ENCODE measurements at regions not wholly inside any gene's neighbourhood (a gene's known extent, or its start where the extent isn't known, plus 50 kb on each side); places are given as distances from the start of the nearest gene placed in this dataset.

DNA sequence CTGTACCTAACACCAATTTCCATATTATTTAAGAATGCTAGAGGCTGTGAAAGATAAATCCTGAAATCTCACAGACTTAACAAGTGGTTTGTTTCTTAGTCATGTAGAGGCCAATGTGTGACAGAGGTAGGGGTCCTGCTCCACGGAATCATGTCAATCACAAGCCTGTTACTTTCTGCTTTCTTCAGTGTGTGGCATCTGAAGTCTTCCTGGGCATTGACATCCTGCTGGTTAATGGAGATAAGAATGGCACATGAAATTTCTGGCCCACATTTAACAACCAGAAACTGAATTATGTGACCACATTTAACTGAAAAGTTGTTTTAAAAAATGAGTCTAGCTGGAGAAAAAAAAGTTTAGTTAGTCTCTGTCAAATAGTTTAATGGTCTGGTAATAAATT, 68.3 kb upstream of the PLA2G4A start:
- CTCF ChIA-PET = no interaction called here

More for the DNA sequence above, 68.3 kb upstream of the PLA2G4A start:
- Histone ChIP-seq H2AK9ac (replicated peaks; ENCODE audit: low read depth, low read length, poor library complexity) (no peak overlapping the region), H3K4me2 (ENCODE audit: low read depth, low read length) (no peak overlapping the region), H3K27me3 (ENCODE audit: control insufficient read depth, insufficient read depth, low read length) (peaks cover 9% of the 10 kb centered on the region; the same call in 1 of the 2 replicates), H3K27ac (ENCODE audit: insufficient read depth, low read length) (no peak overlapping the region), H4K8ac (ENCODE audit: low read depth in 2 of 2, low read length in 2 of 2) (no peak overlapping the region), H2BK20ac (ENCODE audit: low read depth, low read length) (no peak overlapping the region), H3K36me3 (ENCODE audit: control insufficient read depth, insufficient read depth, low read length) (no peaks in the 10 kb centered on the region), H3K79me1 (ENCODE audit: low read depth in 1 of 2, low read length in 2 of 2) (no peaks in the 10 kb centered on the region), H3K4ac (ENCODE audit: low read depth, low read length) (no peak overlapping the region), H3K14ac (replicated peaks; ENCODE audit: low read depth, low read length) (no peak overlapping the region), H2BK120ac (ENCODE audit: low read depth, low read length) (no peak overlapping the region), H3K4me3 (ENCODE audit: insufficient read depth, low read depth, low read length) (no peak overlapping the region), H3K18ac (ENCODE audit: low read depth, low read length) (no peak overlapping the region), H3K23ac (ENCODE audit: low read depth, low read length) (no peak overlapping the region), H4K91ac (ENCODE audit: insufficient read depth, low read depth, low read length) (no peak overlapping the region), H2AFZ (replicated peaks; ENCODE audit: low read length, poor library complexity) (no peak overlapping the region), H2AK5ac (ENCODE audit: low read depth, low read length) (no peak overlapping the region), H3K56ac (ENCODE audit: extremely low read depth, insufficient read depth, low read length) (no peak overlapping the region), H3K9me1 (ENCODE audit: insufficient read depth, low read length) (no peaks in the 10 kb centered on the region), H2BK5ac (ENCODE audit: low read depth, low read length, poor library complexity, severe bottlenecking) (no peak overlapping the region), H3K4me1 (ENCODE audit: control insufficient read depth, insufficient read depth, low read length) (no peaks in the 10 kb centered on the region), H4K5ac (ENCODE audit: low read depth, low read length) (no peak overlapping the region), H3K9ac (ENCODE audit: low read depth, low read length) (no peak overlapping the region), H2BK15ac (ENCODE audit: low read depth, low read length) (no peak overlapping the region), H3K9me3 (ENCODE audit: control insufficient read depth, insufficient read depth, low read length) (no peaks in the 10 kb centered on the region), H4K20me1 (ENCODE audit: insufficient read depth, low read length) (no peaks in the 10 kb centered on the region; the same call in 1 of the 2 replicates)
- DNase-seq (no peak), ATAC-seq (ENCODE audit: low read depth) (no peak)
- dilution Hi-C loops (cut with HindIII; ENCODE audit: low sequenced_read_pairs, unreplicated experiment) = no loop called here
- no CpG with 5 or more reads among the region's 1 CpG for WGBS, 2 experiments (ENCODE audit: extremely low coverage in 2 of 2, insufficient read length in 1 of 2)
- intact Hi-C loops (cut with micrococcal nuclease) = no loop called here
- POLR2A ChIA-PET (ENCODE audit: unreplicated experiment) = no interaction called here
- in situ Hi-C loops (cut with MboI; ENCODE audit: low sequenced_read_pairs) = no loop called here
- no TSS peak for BruUV-seq (replicated peaks)
- TF ChIP-seq RAD21 (IDR thresholded peaks at IDR 0.05; ENCODE audit: low read length) = no peak
- TF ChIP-seq, protein P1, sequence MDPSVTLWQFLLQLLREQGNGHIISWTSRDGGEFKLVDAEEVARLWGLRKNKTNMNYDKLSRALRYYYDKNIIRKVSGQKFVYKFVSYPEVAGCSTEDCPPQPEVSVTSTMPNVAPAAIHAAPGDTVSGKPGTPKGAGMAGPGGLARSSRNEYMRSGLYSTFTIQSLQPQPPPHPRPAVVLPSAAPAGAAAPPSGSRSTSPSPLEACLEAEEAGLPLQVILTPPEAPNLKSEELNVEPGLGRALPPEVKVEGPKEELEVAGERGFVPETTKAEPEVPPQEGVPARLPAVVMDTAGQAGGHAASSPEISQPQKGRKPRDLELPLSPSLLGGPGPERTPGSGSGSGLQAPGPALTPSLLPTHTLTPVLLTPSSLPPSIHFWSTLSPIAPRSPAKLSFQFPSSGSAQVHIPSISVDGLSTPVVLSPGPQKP (IDR thresholded peaks at IDR 0.05; ENCODE audit: borderline replicate concordance, low read depth, low read length) = no peak
- no peak for TF ChIP-seq POLR2A (IDR thresholded peaks at IDR 0.05; ENCODE audit: low read depth, low read length)
- no peak for TF ChIP-seq MXI1 (IDR thresholded peaks at IDR 0.05; ENCODE audit: borderline replicate concordance, low read depth, low read length)
- no peak for TF ChIP-seq CEBPB (IDR thresholded peaks at IDR 0.05; ENCODE audit: low read depth, low read length)
- no peak for TF ChIP-seq BHLHE40 (IDR thresholded peaks at IDR 0.05; ENCODE audit: low read depth, low read length)
- TF ChIP-seq NFE2L2 (IDR thresholded peaks at IDR 0.05; ENCODE audit: low read depth, low read length) = no peak
- no peak for TF ChIP-seq SMC3 (IDR thresholded peaks at IDR 0.05; ENCODE audit: low read depth, low read length)
- TF ChIP-seq, protein P2, sequence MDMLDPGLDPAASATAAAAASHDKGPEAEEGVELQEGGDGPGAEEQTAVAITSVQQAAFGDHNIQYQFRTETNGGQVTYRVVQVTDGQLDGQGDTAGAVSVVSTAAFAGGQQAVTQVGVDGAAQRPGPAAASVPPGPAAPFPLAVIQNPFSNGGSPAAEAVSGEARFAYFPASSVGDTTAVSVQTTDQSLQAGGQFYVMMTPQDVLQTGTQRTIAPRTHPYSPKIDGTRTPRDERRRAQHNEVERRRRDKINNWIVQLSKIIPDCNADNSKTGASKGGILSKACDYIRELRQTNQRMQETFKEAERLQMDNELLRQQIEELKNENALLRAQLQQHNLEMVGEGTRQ (IDR thresholded peaks at IDR 0.05; ENCODE audit: low read depth, low read length) = no peak
- TF ChIP-seq, protein P3, sequence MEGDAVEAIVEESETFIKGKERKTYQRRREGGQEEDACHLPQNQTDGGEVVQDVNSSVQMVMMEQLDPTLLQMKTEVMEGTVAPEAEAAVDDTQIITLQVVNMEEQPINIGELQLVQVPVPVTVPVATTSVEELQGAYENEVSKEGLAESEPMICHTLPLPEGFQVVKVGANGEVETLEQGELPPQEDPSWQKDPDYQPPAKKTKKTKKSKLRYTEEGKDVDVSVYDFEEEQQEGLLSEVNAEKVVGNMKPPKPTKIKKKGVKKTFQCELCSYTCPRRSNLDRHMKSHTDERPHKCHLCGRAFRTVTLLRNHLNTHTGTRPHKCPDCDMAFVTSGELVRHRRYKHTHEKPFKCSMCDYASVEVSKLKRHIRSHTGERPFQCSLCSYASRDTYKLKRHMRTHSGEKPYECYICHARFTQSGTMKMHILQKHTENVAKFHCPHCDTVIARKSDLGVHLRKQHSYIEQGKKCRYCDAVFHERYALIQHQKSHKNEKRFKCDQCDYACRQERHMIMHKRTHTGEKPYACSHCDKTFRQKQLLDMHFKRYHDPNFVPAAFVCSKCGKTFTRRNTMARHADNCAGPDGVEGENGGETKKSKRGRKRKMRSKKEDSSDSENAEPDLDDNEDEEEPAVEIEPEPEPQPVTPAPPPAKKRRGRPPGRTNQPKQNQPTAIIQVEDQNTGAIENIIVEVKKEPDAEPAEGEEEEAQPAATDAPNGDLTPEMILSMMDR (conservative IDR thresholded peaks at IDR 0.05; ENCODE audit: low read depth, low read length) = no peak
- TF ChIP-seq MAFK (IDR thresholded peaks at IDR 0.05; ENCODE audit: low read depth, low read length) = no peak
- no peak for TF ChIP-seq RCOR1 (IDR thresholded peaks at IDR 0.05; ENCODE audit: insufficient replicate concordance, low read length)
- no peak for TF ChIP-seq CHD1 (IDR thresholded peaks at IDR 0.05; ENCODE audit: low read depth, low read length)
- no peak for TF ChIP-seq MAZ (IDR thresholded peaks at IDR 0.05; ENCODE audit: borderline replicate concordance, low read depth, low read length)
- TF ChIP-seq RFX5 (IDR thresholded peaks at IDR 0.05; ENCODE audit: low read depth, low read length) = no peak
- no peak for TF ChIP-seq FOS (IDR thresholded peaks at IDR 0.05; ENCODE audit: low read depth, low read length)
